Neural cell (in vitro differentiated cells): ENCODE measurements at regions not wholly inside any gene's neighbourhood (a gene's known extent, or its start where the extent isn't known, plus 50 kb on each side); places are given as distances from the start of the nearest gene placed in this dataset.

ENCODE experiments used
- CTCF ChIP-seq: fragments of 450-650 bp; IDR thresholded peaks from 2 replicates; pipeline ENCODE4 v1.5.1; 2014; ENCODE audit warnings: antibody characterized with exemption, mild to moderate bottlenecking, moderate library complexity; ENCODE audit not compliant: poor library complexity, severe bottlenecking
- SMC3 ChIP-seq: fragments of 450-650 bp; conservative IDR thresholded peaks from 2 replicates; pipeline ENCODE4 v1.6.1; 2014; ENCODE audit warnings: antibody characterized with exemption, mild to moderate bottlenecking, moderate library complexity; ENCODE audit not compliant: poor library complexity
- TF ChIP-seq, protein P1 (sequence below): IDR thresholded peaks from 2 replicates; pipeline ENCODE4 v1.6.1; 2012; ENCODE audit warnings: borderline replicate concordance

DNA sequence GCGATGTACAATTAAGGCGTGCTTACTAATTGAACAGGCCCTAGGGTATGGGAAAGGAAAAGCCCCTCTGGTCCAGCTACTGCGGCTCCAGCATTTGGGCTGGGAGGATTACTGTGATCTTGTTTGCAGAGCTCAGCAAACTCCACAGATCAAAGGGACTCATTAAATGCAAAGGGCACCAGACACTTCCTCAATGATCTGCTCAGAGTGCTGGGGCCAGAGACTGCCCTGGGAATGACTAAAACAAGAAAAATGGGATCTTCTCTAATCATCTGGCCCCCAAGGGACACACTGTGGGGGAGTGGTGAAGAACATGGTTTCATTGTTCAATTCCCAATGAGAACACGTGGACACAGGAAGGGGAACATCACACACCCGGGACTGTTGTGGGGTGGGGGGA lies 85.0 kb downstream of the MARCHF4 start:
- TF ChIP-seq, protein P1, sequence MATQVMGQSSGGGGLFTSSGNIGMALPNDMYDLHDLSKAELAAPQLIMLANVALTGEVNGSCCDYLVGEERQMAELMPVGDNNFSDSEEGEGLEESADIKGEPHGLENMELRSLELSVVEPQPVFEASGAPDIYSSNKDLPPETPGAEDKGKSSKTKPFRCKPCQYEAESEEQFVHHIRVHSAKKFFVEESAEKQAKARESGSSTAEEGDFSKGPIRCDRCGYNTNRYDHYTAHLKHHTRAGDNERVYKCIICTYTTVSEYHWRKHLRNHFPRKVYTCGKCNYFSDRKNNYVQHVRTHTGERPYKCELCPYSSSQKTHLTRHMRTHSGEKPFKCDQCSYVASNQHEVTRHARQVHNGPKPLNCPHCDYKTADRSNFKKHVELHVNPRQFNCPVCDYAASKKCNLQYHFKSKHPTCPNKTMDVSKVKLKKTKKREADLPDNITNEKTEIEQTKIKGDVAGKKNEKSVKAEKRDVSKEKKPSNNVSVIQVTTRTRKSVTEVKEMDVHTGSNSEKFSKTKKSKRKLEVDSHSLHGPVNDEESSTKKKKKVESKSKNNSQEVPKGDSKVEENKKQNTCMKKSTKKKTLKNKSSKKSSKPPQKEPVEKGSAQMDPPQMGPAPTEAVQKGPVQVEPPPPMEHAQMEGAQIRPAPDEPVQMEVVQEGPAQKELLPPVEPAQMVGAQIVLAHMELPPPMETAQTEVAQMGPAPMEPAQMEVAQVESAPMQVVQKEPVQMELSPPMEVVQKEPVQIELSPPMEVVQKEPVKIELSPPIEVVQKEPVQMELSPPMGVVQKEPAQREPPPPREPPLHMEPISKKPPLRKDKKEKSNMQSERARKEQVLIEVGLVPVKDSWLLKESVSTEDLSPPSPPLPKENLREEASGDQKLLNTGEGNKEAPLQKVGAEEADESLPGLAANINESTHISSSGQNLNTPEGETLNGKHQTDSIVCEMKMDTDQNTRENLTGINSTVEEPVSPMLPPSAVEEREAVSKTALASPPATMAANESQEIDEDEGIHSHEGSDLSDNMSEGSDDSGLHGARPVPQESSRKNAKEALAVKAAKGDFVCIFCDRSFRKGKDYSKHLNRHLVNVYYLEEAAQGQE: no peak
- no peak for TF ChIP-seq CTCF
- TF ChIP-seq SMC3: no peak
